MM.1S (cell line): ENCODE measurements at regions not wholly inside any gene's neighbourhood (a gene's known extent, or its start where the extent isn't known, plus 50 kb on each side); places are given as distances from the start of the nearest gene placed in this dataset.

ENCODE experiments used
- DNase-seq: peaks from one replicate; pipeline ENCODE4 v3.0.0-alpha.2; 2015
- H2AFZ ChIP-seq: fragments of 300-600 bp; sonication (generic); 2 replicates; pipeline ENCODE4 v1.6.0; 2016; ENCODE audit warnings: antibody characterized with exemption, low read length
- H3F3A ChIP-seq: fragments of 300-600 bp; sonication (generic); 2 replicates; pipeline ENCODE4 v1.6.1; 2016; ENCODE audit warnings: mild to moderate bottlenecking, antibody characterized with exemption, low read length, moderate library complexity, mixed read lengths; ENCODE audit not compliant: insufficient read depth
- H3K27ac ChIP-seq: fragments of 300-600 bp; sonication (generic); 2 replicates; pipeline ENCODE4 v1.5.1; 2016; ENCODE audit warnings: mild to moderate bottlenecking, low read length
- H3K27me3 ChIP-seq: fragments of 300-600 bp; sonication (generic); replicated peaks from 2 replicates; pipeline ENCODE4 v1.6.0; 2016; ENCODE audit warnings: low read length; ENCODE audit not compliant: insufficient read depth
- H3K36me3 ChIP-seq: fragments of 300-600 bp; sonication (generic); replicated peaks from 2 replicates; pipeline ENCODE4 v1.6.1; 2016; ENCODE audit warnings: mild to moderate bottlenecking, low read length, mixed read lengths; ENCODE audit not compliant: insufficient read depth
- H3K4me1 ChIP-seq: fragments of 300-600 bp; sonication (generic); 2 replicates; pipeline ENCODE4 v1.6.1; 2016; ENCODE audit warnings: low read length, mixed read lengths
- H3K4me2 ChIP-seq: fragments of 300-600 bp; sonication (generic); 2 replicates; pipeline ENCODE4 v1.6.0; 2016; ENCODE audit warnings: low read depth, low read length
- H3K4me3 ChIP-seq: fragments of 300-600 bp; sonication (generic); 2 replicates; pipeline ENCODE4 v1.5.1; 2016; ENCODE audit warnings: low read length, mixed read lengths
- H3K79me2 ChIP-seq: fragments of 300-600 bp; sonication (generic); 2 replicates; pipeline ENCODE4 v1.6.1; 2016; ENCODE audit warnings: mixed run types, low read length, mixed read lengths
- H3K9ac ChIP-seq: fragments of 300-600 bp; sonication (generic); 2 replicates; pipeline ENCODE4 v1.6.1; 2016; ENCODE audit warnings: low read length, mixed read lengths
- H3K9me2 ChIP-seq: fragments of 300-600 bp; sonication (generic); replicated peaks from 2 replicates; pipeline ENCODE4 v1.6.1; 2016; ENCODE audit warnings: mild to moderate bottlenecking, low read length, mixed read lengths; ENCODE audit not compliant: insufficient read depth
- H3K9me3 ChIP-seq: fragments of 300-600 bp; sonication (generic); replicated peaks from 2 replicates; pipeline ENCODE4 v1.6.1; 2016; ENCODE audit warnings: mild to moderate bottlenecking, low read length, mixed read lengths; ENCODE audit not compliant: insufficient read depth
- H4K20me1 ChIP-seq: fragments of 300-600 bp; sonication (generic); 2 replicates; pipeline ENCODE4 v1.6.1; 2016; ENCODE audit warnings: mild to moderate bottlenecking, low read length, moderate library complexity, mixed read lengths; ENCODE audit not compliant: insufficient read depth
- EZH2 ChIP-seq: fragments of 300-600 bp; sonication (generic); optimal IDR thresholded peaks from 2 replicates; pipeline ENCODE3; 2017; ENCODE audit warnings: low read depth, mild to moderate bottlenecking, antibody characterized with exemption, low read length, mixed read lengths
- EZH2phosphoT487 ChIP-seq: fragments of 300-600 bp; sonication (generic); IDR thresholded peaks from 2 replicates; pipeline ENCODE4 v1.6.1; 2018; ENCODE audit warnings: antibody characterized with exemption, low read length
- TF ChIP-seq, protein P1 (sequence below): fragments of 300-600 bp; sonication (generic); IDR thresholded peaks from 2 replicates; pipeline ENCODE4 v1.5.1; 2016; ENCODE audit warnings: antibody characterized with exemption, low read length, mixed read lengths

DNA sequence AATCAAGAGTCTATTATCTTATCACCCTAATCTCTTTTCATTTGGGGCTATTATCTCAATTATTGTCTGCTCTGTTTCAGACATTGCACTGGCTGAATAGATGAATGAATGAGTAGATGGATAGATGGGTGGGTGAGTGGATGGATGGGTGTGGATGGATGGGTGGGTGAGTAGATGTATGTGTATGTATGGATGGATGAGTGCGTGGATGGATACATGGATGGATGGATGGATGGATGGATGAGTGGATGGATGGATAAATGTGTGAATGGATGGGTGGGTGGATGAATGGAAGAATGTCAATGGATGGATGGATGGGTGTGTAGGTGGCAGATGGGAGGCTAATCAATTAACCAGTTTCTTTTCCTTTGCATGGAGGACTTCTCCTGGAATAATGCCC is 301.7 kb downstream of the NSG2 start:
- H3K4me1 ChIP-seq = no peaks in the 10 kb centered on the region
- H2AFZ ChIP-seq = no peak overlapping the region
- H3K79me2 ChIP-seq = no peaks in the 10 kb centered on the region
- TF ChIP-seq, protein P1, sequence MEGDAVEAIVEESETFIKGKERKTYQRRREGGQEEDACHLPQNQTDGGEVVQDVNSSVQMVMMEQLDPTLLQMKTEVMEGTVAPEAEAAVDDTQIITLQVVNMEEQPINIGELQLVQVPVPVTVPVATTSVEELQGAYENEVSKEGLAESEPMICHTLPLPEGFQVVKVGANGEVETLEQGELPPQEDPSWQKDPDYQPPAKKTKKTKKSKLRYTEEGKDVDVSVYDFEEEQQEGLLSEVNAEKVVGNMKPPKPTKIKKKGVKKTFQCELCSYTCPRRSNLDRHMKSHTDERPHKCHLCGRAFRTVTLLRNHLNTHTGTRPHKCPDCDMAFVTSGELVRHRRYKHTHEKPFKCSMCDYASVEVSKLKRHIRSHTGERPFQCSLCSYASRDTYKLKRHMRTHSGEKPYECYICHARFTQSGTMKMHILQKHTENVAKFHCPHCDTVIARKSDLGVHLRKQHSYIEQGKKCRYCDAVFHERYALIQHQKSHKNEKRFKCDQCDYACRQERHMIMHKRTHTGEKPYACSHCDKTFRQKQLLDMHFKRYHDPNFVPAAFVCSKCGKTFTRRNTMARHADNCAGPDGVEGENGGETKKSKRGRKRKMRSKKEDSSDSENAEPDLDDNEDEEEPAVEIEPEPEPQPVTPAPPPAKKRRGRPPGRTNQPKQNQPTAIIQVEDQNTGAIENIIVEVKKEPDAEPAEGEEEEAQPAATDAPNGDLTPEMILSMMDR = no peak
- TF ChIP-seq EZH2phosphoT487 = no peak
- TF ChIP-seq EZH2 = no peak
- H3K9me2 ChIP-seq = no peaks in the 10 kb centered on the region
- H3K27ac ChIP-seq = no peak overlapping the region
- H3K27me3 ChIP-seq = no peaks in the 10 kb centered on the region
- no peaks in the 10 kb centered on the region for H4K20me1 ChIP-seq
- no peaks in the 10 kb centered on the region for H3K36me3 ChIP-seq
- no peaks in the 10 kb centered on the region for H3K9me3 ChIP-seq
- no peak for DNase-seq
- no peak overlapping the region for H3K4me3 ChIP-seq
- H3K9ac ChIP-seq = no peak overlapping the region
- no peaks in the 10 kb centered on the region for H3F3A ChIP-seq
- H3K4me2 ChIP-seq = no peak overlapping the region

GRCh38 chr5:174348311-174348981 is 302.9 kb downstream of the NSG2 start:
- Histone ChIP-seq H3K9me3 (no peaks in the 10 kb centered on the region), H3K27me3 (no peaks in the 10 kb centered on the region), H3F3A (no peaks in the 10 kb centered on the region), H3K4me2 (no peak overlapping the region), H3K9ac (no peak overlapping the region), H3K9me2 (no peaks in the 10 kb centered on the region), H3K36me3 (no peaks in the 10 kb centered on the region), H3K4me3 (no peak overlapping the region), H3K79me2 (no peaks in the 10 kb centered on the region), H2AFZ (no peak overlapping the region), H3K4me1 (no peaks in the 10 kb centered on the region), H3K27ac (no peak overlapping the region), H4K20me1 (no peaks in the 10 kb centered on the region)
- TF ChIP-seq EZH2phosphoT487 (no peak), EZH2 (no peak)
- TF ChIP-seq, protein P1 = no peak
- DNase-seq = no peak

GRCh38 chr5:174352681-174353080 is 307.2 kb downstream of the NSG2 start:
- no peaks in the 10 kb centered on the region for H3F3A ChIP-seq
- H3K9ac ChIP-seq = no peak overlapping the region
- no peaks in the 10 kb centered on the region for H3K36me3 ChIP-seq
- H3K4me3 ChIP-seq = no peak overlapping the region
- no peaks in the 10 kb centered on the region for H3K27me3 ChIP-seq
- no peaks in the 10 kb centered on the region for H3K79me2 ChIP-seq
- no peak for DNase-seq
- H3K4me2 ChIP-seq = no peak overlapping the region
- no peaks in the 10 kb centered on the region for H4K20me1 ChIP-seq
- TF ChIP-seq EZH2 (no peak), EZH2phosphoT487 (no peak)
- TF ChIP-seq, protein P1 = no peak
- no peaks in the 10 kb centered on the region for H3K9me2 ChIP-seq
- H3K4me1 ChIP-seq = no peaks in the 10 kb centered on the region
- H3K9me3 ChIP-seq = no peaks in the 10 kb centered on the region
- H2AFZ ChIP-seq = no peak overlapping the region
- H3K27ac ChIP-seq = no peak overlapping the region
